Neural progenitor cell (in vitro differentiated cells): ENCODE measurements at regions not wholly inside any gene's neighbourhood (a gene's known extent, or its start where the extent isn't known, plus 50 kb on each side); places are given as distances from the start of the nearest gene placed in this dataset.

Source experiments
- DNase-seq: peaks from one replicate; pipeline ENCODE4 v3.0.0-alpha.2; 2016; ENCODE audit warnings: low spot score
- H2AFZ ChIP-seq: fragments of 200-600 bp; sonication (generic); replicated peaks from 2 replicates; pipeline ENCODE4 v1.6.1; 2016; ENCODE audit warnings: antibody characterized with exemption
- H3F3A ChIP-seq: fragments of 200-600 bp; sonication (generic); 2 replicates; pipeline ENCODE4 v1.6.1; 2016; ENCODE audit warnings: antibody characterized with exemption, low read depth
- H3K27ac ChIP-seq: fragments of 200-600 bp; sonication (generic); 2 replicates; pipeline ENCODE4 v1.5.1; 2016; ENCODE audit warnings: mild to moderate bottlenecking
- H3K27me3 ChIP-seq: fragments of 200-600 bp; sonication (generic); 2 replicates; pipeline ENCODE4 v1.6.1; 2016; ENCODE audit warnings: mild to moderate bottlenecking, moderate library complexity
- H3K36me3 ChIP-seq: fragments of 200-600 bp; sonication (generic); 2 replicates; pipeline ENCODE4 v1.5.1; 2016
- H3K4me1 ChIP-seq: fragments of 200-600 bp; sonication (generic); 2 replicates; pipeline ENCODE4 v1.6.1; 2016; ENCODE audit warnings: mixed run types
- H3K4me2 ChIP-seq: fragments of 200-600 bp; sonication (generic); 2 replicates; pipeline ENCODE4 v1.6.1; 2016
- H3K4me3 ChIP-seq: fragments of 200-600 bp; sonication (generic); 2 replicates; pipeline ENCODE4 v1.5.1; 2016
- H3K79me2 ChIP-seq: fragments of 200-600 bp; sonication (generic); 2 replicates; pipeline ENCODE4 v1.6.1; 2016; ENCODE audit warnings: low read depth
- H3K9ac ChIP-seq: fragments of 200-600 bp; sonication (generic); 2 replicates; pipeline ENCODE4 v1.6.1; 2016
- H3K9me3 ChIP-seq: fragments of 200-600 bp; sonication (generic); 2 replicates; pipeline ENCODE4 v1.5.1; 2016; ENCODE audit warnings: low read depth
- H4K20me1 ChIP-seq: fragments of 200-600 bp; sonication (generic); 2 replicates; pipeline ENCODE4 v1.6.1; 2016; ENCODE audit warnings: low read depth
- H3K27ac Mint-ChIP-seq: 3 replicates; pipeline ENCODE4 v1.8.0; 2021; ENCODE audit warnings: mixed read lengths
- H3K27me3 Mint-ChIP-seq: 2 replicates; pipeline ENCODE4 v1.8.0; 2022; ENCODE audit warnings: low read depth, mild to moderate bottlenecking, inconsistent platforms, moderate library complexity, mixed read lengths; ENCODE audit not compliant: insufficient read depth
- H3K36me3 Mint-ChIP-seq: 3 replicates; pipeline ENCODE4 v1.8.0; 2021; ENCODE audit warnings: mixed read lengths
- H3K4me1 Mint-ChIP-seq: 3 replicates; pipeline ENCODE4 v1.8.0; 2021; ENCODE audit warnings: mixed read lengths
- H3K4me3 Mint-ChIP-seq: 3 replicates; pipeline ENCODE4 v1.8.0; 2021; ENCODE audit warnings: mild to moderate bottlenecking, moderate library complexity, mixed read lengths
- H3K9me3 Mint-ChIP-seq: 3 replicates; pipeline ENCODE4 v1.8.0; 2020; ENCODE audit warnings: mixed read lengths
- EZH2 ChIP-seq: fragments of 200-600 bp; sonication (generic); IDR thresholded peaks from 2 replicates; pipeline ENCODE4 v1.6.1; 2017; ENCODE audit warnings: antibody characterized with exemption, mild to moderate bottlenecking, moderate library complexity
- EZH2phosphoT487 ChIP-seq: fragments of 200-600 bp; sonication (generic); IDR thresholded peaks from 2 replicates; pipeline ENCODE4 v1.6.1; 2017; ENCODE audit warnings: antibody characterized with exemption
- TF ChIP-seq, protein P1 (sequence below): fragments of 200-600 bp; sonication (generic); IDR thresholded peaks from 2 replicates; pipeline ENCODE4 v1.5.1; 2017; ENCODE audit warnings: antibody characterized with exemption, mild to moderate bottlenecking

DNA sequence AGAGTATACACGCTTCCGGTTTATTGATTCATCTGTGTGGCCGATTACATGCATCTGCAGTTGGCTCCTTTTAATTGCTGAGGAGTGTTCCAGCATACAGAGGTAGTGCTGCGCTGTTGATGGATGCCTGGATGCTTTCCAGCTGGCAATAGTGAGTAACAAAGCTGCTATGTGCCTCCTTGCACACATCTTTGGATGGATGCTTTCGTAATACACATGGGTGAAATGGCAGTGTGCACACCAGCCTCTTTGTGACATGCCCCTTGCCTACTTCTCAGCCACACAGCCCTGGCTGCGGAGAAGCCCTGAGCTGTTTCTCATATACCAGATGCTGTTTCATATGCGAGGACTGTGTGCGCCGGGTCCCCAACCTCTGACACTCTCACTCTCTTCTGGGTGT is 151.0 kb downstream of the GADD45G start:
- no peaks in the 10 kb centered on the region for H3K4me1 ChIP-seq

DNA sequence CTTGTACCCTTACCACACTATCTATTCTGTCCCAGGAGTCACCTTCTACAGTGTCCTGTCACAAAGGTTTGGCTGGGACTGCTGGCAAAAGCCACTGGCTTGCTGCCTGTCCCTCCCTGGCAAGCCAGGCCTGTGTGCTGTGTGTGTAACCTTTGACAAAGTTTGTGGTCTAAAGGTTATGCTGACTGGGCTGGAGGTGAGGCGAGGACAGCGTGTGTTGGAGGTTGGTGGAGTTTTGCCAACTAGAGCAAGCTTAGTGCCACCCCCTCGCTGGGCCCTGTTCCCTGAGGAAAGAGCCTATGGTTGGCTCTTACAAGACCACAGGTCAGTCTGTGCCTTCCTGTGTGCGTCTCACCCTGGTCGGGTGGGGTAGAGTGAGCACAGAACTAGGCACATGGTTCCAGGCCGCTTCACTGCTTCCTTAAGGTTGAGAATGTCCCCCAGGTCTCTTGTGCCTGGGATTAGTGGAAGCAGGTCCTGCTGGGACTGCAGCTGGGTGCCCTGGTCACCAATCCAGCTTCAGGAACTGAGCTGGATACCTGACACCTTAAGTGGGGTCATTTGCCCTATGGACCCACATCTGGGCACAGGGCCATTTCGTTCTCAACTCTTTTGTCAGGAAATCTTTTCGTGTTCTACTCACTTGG is 152.2 kb downstream of the GADD45G start:
- Histone ChIP-seq H2AFZ (no peak overlapping the region), H3K27ac (no peak overlapping the region), H3K9ac (no peak overlapping the region), H3K27me3 (no peaks in the 10 kb centered on the region), H3K9me3 (no peaks in the 10 kb centered on the region), H3K36me3 (no peaks in the 10 kb centered on the region), H4K20me1 (no peaks in the 10 kb centered on the region), H3K4me2 (no peak overlapping the region), H3K4me3 (no peak overlapping the region), H3K79me2 (no peaks in the 10 kb centered on the region), H3F3A (no peaks in the 10 kb centered on the region), H3K4me1 (no peaks in the 10 kb centered on the region)
- Mint-ChIP-seq H3K27me3 (peaks cover 10% of the 10 kb centered on the region), H3K36me3 (no peaks in the 10 kb centered on the region), H3K9me3 (no peaks in the 10 kb centered on the region), H3K4me3 (no peak overlapping the region), H3K4me1 (peaks cover 7% of the 10 kb centered on the region), H3K27ac (peak overlapping the region; percentile 66)
- TF ChIP-seq EZH2phosphoT487 (no peak), EZH2 (no peak)
- TF ChIP-seq, protein P1, sequence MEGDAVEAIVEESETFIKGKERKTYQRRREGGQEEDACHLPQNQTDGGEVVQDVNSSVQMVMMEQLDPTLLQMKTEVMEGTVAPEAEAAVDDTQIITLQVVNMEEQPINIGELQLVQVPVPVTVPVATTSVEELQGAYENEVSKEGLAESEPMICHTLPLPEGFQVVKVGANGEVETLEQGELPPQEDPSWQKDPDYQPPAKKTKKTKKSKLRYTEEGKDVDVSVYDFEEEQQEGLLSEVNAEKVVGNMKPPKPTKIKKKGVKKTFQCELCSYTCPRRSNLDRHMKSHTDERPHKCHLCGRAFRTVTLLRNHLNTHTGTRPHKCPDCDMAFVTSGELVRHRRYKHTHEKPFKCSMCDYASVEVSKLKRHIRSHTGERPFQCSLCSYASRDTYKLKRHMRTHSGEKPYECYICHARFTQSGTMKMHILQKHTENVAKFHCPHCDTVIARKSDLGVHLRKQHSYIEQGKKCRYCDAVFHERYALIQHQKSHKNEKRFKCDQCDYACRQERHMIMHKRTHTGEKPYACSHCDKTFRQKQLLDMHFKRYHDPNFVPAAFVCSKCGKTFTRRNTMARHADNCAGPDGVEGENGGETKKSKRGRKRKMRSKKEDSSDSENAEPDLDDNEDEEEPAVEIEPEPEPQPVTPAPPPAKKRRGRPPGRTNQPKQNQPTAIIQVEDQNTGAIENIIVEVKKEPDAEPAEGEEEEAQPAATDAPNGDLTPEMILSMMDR = no peak
- DNase-seq = no peak

More for the DNA sequence above, 151.0 kb downstream of the GADD45G start:
- no peak for DNase-seq
- H3K36me3 Mint-ChIP-seq = no peaks in the 10 kb centered on the region
- H3K27me3 Mint-ChIP-seq = peaks cover 10% of the 10 kb centered on the region
- no peaks in the 10 kb centered on the region for H3K9me3 Mint-ChIP-seq
- Histone ChIP-seq H3F3A (no peaks in the 10 kb centered on the region), H3K27ac (no peak overlapping the region), H2AFZ (no peak overlapping the region), H3K79me2 (no peaks in the 10 kb centered on the region), H3K36me3 (no peaks in the 10 kb centered on the region), H3K9ac (no peak overlapping the region), H3K27me3 (no peaks in the 10 kb centered on the region), H3K4me2 (no peak overlapping the region), H4K20me1 (no peaks in the 10 kb centered on the region), H3K4me3 (no peak overlapping the region), H3K9me3 (no peaks in the 10 kb centered on the region)
- H3K4me3 Mint-ChIP-seq = no peak overlapping the region
- H3K27ac Mint-ChIP-seq = no peak overlapping the region
- TF ChIP-seq, protein P1 = no peak
- TF ChIP-seq EZH2 (no peak), EZH2phosphoT487 (no peak)
- peaks cover 13% of the 10 kb centered on the region for H3K4me1 Mint-ChIP-seq

DNA sequence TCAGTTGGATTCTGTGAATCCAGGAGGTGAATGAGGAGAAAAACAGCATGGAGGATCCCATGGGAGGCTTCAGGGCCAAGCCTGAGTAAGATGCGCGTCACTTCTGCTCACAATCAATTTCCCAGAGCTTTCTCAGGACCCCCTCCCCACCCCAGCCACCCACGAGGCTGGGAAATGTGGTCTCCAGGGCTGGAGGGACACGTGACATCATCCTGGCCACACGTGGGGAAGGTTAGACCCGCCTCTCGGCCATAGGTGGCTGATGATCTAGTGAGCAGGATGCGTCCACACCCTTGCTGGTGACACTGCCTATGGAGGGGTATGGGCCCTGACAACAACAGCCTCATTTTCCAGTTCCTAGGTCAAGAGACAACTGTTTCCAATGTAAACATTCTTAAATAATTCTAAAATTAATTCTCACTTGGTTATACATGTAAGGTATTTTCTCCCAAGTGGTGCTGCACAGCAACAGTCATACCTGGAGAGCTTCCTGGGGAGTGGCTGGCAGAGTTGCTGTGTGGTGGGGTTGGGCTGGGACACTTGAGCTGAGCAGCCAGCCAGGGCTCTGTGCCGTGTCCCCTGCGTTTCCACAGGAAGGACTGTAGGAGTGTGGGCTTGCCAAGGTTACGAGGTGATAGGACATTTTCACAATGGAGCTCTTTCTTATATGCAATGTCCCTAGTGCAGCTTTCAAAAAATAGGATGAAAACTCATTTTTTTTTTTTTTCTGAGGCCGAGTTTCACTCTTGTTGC is 153.1 kb downstream of the GADD45G start:
- Histone ChIP-seq H3K9ac (no peak overlapping the region), H4K20me1 (no peaks in the 10 kb centered on the region), H3K27me3 (no peaks in the 10 kb centered on the region), H3K4me1 (no peaks in the 10 kb centered on the region), H3K4me2 (no peak overlapping the region), H3K9me3 (no peaks in the 10 kb centered on the region), H3K4me3 (no peak overlapping the region), H3F3A (no peaks in the 10 kb centered on the region), H2AFZ (no peak overlapping the region), H3K36me3 (no peaks in the 10 kb centered on the region), H3K27ac (no peak overlapping the region), H3K79me2 (no peaks in the 10 kb centered on the region)
- DNase-seq = no peak
- H3K36me3 Mint-ChIP-seq = no peaks in the 10 kb centered on the region
- H3K4me3 Mint-ChIP-seq = no peak overlapping the region
- H3K27ac Mint-ChIP-seq = no peak overlapping the region
- TF ChIP-seq EZH2 (no peak), EZH2phosphoT487 (no peak)
- TF ChIP-seq, protein P1 = no peak
- H3K27me3 Mint-ChIP-seq = peaks cover 13% of the 10 kb centered on the region
- H3K9me3 Mint-ChIP-seq = no peaks in the 10 kb centered on the region
- H3K4me1 Mint-ChIP-seq = peaks cover 7% of the 10 kb centered on the region
